ENCODE measurements at regions not wholly inside any gene's neighbourhood (a gene's known extent, or its start where the extent isn't known, plus 50 kb on each side); places are given as distances from the start of the nearest gene placed in this dataset.

DNA sequence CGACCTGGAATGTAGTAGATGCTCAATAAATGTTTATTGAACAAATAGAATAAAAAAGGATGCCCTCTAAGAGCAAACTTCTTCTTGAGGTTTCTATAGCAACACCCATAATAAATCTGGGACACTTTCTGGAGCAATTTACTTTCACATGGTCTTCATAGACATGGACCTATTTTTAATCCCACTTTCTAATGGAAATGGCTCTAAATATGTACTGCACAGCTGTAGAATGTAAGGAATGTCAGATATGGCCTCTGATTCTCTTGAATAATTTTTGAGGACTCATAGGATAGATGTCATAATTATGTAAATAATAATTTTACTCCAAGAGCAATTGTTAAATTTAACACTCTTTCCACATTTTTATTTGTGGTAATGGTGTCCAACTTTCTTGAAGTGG lies 133.5 kb upstream of the DAAM1 start:
- TF ChIP-seq GATA3 (IDR thresholded peaks at IDR 0.05; ENCODE audit: low read depth, low read length) (no peak), GATA2 (IDR thresholded peaks at IDR 0.05; ENCODE audit: low read depth, low read length) (no peak)

DNA sequence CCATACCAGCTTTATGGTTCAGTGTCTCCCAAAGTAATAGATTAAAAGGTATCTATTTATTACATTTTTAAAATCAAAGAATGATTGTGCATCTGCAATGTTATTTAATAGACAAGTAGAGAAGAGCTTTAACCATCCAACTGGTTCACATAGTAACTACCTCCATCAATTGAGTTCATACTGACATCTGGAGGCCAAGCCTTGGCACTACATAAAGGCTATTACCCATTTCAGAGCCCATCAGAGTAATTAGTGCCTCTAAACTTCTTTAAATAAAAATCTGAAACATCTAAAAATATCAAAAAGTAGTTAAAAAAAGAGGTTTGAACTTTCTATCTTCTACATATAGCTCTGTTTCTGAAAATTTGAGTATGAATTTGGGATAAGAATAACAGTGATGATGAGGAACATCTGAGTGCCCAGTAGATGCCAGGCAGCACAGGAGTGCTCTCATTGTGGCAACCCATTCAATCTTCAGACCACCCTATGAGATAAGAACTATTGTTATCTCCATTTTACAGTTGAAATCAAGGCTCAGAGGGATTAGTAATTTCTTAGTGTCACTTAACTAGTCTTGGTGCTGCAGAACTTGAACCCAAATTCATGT lies 132.9 kb upstream of the DAAM1 start:
- TF ChIP-seq GATA2 (IDR thresholded peaks at IDR 0.05; ENCODE audit: low read depth, low read length) (no peak), GATA3 (IDR thresholded peaks at IDR 0.05; ENCODE audit: low read depth, low read length) (no peak)

DNA sequence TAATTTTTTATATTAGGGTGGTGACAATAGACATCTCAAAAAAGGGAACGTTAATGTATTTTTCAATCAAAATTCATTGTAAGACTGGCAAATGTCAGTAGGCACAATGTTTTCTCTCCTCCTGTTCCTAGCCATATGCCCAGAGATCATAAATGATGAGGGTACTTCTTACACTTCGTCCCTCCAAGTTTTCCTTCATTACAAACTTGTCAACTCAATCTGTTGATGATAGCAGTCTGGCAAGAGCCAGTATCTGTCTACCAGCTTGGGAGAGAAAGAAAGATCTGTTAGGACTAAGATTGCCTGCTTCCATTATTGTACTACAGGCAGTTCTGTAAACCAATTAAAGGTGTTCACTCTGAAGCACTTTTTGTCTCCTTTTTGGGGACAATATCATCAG lies 130.9 kb upstream of the DAAM1 start:
- TF ChIP-seq GATA2 (IDR thresholded peaks at IDR 0.05; ENCODE audit: low read depth, low read length) (no peak), GATA3 (IDR thresholded peaks at IDR 0.05; ENCODE audit: low read depth, low read length) (no peak)

DNA sequence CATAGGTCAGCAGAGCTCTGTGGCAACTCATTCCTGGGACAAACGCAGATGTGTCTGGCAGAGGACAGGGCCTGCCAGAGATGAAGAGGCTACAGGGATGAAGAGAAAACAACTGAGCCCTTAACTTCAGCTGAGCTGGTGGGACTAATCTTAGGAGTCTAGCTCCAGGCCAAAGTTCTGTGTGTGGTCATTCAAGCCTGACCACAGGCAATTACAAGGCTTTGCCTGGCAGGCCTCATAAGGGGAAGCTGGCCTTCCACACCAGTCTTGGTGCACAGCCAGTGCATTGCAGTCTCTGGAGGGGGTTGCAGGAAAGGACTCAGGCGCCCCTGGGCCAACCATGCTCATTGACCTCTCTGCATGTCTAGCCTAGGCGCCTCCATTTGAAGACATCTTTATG lies 127.6 kb upstream of the DAAM1 start:
- no peak for TF ChIP-seq GATA3 (IDR thresholded peaks at IDR 0.05; ENCODE audit: low read depth, low read length)
- no peak for TF ChIP-seq GATA2 (IDR thresholded peaks at IDR 0.05; ENCODE audit: low read depth, low read length)

DNA sequence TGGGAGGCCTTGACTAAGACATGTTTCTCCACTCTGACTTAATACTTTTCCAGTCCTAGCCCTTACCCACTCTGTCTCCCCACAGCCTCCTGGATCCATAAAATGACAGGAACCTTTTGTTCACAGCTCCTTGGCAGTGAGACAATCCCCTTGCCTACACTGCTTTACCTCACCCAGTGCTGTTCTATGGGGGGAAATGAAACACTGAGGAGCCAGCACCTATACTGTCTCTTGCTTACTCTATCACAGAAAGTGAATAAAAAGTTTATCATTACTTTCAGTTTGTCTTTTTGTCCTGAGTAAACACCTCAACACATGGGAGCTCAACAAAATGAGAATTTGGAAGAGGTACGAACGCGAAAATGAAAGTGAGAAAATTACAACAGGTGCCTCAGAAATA lies 127.2 kb upstream of the DAAM1 start:
- TF ChIP-seq GATA3 (IDR thresholded peaks at IDR 0.05; ENCODE audit: low read depth, low read length) (no peak), GATA2 (IDR thresholded peaks at IDR 0.05; ENCODE audit: low read depth, low read length) (no peak)

DNA sequence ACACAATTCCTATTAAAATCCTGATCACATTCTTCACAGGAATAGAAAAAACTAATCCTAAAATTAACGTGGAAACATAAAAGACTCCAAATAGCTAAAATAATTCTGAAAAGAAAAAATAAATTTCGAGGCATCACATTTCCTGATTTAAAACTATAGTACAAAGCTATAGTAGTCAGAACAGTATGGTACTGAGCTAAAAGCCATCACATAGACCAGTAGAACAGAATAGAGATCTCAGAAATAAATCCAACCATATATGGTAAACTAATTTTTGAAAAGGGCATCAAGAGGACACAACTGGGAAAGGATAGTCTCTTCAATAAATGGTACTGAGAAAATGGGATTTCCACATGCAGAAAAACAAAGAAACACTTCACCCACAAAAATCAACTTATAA lies 125.2 kb upstream of the DAAM1 start:
- TF ChIP-seq GATA2 (IDR thresholded peaks at IDR 0.05; ENCODE audit: low read depth, low read length) (no peak), GATA3 (IDR thresholded peaks at IDR 0.05; ENCODE audit: low read depth, low read length) (no peak)

DNA sequence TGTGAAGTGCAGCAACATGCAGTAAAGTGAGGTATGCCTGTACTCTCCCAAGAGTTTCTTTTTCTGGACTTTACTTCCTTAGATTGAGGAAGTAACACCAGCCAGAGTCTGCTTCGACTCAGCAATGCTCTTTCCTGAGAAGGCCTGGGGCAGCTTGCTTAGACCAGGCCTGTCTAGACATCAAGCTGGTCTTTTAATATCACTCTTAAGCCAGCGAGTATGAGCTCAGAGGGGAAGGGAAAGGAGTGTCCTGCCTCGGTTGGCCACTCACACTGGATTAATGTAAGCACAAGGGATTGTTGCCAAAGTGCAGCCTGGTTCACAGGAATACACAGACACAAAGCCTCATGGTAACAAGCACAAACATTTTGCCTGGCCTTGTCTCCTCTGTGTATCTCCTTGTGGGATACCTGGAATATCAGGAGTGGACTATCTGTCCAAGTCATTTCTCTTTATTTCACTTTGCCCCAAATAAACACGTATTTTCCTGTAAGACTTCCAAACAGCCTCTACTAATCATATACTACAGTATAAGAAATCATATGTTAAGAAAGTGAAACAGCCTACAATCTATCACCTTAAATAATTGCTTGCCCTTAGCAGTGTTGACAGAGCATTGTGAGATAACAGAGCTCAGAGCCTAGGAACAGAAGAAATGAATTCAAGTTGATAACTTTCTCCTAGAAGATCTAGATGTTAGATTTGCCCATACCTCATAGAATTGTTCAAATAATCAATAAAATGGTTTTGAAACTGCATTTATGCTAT lies 121.2 kb upstream of the DAAM1 start:
- TF ChIP-seq GATA3 (IDR thresholded peaks at IDR 0.05; ENCODE audit: low read depth, low read length) (no peak), GATA2 (IDR thresholded peaks at IDR 0.05; ENCODE audit: low read depth, low read length) (no peak)

DNA sequence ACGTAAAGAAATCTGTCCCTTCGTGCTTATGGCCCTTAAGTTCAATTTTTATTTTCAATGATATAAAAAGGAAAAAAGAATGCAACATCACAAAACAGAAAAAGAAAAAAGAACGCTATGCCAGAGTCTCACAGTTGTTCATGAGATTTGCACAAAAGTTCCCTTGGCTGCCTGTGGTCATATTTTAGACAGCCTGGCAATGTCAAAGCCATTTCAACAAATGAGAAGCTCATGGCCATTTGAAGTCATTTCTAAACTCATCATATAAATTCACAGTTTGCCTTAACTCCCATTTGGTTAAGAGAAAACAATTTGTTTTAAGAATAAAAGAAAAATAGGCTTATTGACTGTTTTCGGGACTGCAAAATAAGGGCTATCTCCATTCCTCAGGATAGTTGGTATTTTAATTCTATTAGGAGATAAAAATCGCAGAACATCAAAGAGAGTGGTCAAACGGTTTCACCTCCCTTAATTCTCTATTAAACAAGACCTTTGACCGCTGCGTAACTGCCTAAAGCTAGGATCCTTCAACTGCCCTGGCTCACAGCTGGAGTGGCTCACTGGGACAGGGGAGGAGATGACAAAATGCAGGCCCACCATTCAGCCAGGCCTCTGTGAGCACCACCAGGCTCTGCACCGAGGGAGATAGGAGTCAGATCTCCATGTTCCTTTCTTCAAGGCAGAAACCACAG lies 119.2 kb upstream of the DAAM1 start:
- no peak for TF ChIP-seq GATA2 (IDR thresholded peaks at IDR 0.05; ENCODE audit: low read depth, low read length)
- TF ChIP-seq GATA3 (IDR thresholded peaks at IDR 0.05; ENCODE audit: low read depth, low read length), result no peak

DNA sequence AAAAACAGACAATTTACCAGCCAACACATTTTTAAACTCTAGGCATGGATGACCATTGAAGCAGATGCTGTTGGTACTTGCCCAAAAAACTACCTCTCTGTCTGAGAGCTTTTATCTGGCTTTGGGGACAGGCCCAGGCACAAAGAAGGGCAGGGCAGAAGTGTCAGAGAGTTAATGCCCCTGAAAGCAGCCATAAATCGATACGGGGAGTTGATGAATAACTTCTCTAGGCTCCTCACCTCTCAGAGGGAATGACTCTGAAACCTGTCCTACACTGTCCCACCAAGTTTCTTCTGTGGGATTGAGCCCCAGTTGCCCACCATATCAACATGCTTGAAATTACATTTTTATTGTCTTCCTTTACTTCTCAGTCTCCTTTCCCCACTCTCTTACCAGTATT lies 113.0 kb upstream of the DAAM1 start:
- no peak for TF ChIP-seq GATA2 (IDR thresholded peaks at IDR 0.05; ENCODE audit: low read depth, low read length)
- TF ChIP-seq GATA3 (IDR thresholded peaks at IDR 0.05; ENCODE audit: low read depth, low read length), result no peak

DNA sequence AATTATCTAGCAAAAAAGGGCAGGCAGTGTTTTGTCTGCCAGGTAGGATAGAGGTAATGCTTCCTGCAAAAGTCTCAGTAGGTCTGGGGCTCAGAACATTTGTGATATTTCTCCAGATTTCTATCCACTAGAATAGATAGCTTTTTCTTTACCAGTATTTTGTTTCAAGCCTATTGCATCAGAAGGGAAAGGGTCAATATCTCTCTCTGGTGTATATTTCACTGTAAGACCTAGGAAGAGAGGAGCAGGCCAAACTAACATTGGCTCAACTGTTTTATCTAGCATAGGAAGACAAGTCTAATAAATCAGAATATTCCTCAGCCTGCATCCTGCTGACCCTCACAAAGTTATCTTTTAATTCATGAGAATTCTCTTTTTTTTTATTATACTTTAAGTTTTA lies 106.7 kb upstream of the DAAM1 start:
- TF ChIP-seq GATA3 (IDR thresholded peaks at IDR 0.05; ENCODE audit: low read depth, low read length), result no peak

DNA sequence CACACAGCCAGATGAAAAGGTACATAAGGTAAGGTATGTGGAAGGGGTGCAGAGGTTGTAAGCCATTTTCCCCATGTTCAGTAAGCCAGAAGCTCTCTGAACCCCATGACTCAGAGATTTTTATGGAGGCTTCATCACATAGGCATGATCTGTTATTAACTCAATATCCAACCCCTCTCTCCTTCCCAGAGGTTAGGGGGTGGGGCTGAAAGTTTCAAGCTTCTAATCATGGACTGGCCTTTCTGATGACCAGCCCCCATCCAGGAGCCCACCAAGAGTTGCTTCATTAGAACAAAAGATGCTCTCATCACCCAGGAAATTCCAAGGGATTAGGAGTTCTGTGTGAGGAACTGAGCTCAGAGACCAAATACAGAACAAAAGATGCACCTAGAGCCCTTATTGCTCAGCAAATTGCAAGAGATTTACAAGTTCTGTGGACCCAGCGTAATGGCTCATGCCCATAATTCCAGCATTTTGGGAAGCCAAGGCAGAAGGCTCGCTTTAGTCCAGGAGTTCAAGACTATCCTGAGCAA lies 103.2 kb upstream of the DAAM1 start:
- TF ChIP-seq GATA3 (IDR thresholded peaks at IDR 0.05; ENCODE audit: low read depth, low read length) (no peak), GATA2 (IDR thresholded peaks at IDR 0.05; ENCODE audit: low read depth, low read length) (no peak)

DNA sequence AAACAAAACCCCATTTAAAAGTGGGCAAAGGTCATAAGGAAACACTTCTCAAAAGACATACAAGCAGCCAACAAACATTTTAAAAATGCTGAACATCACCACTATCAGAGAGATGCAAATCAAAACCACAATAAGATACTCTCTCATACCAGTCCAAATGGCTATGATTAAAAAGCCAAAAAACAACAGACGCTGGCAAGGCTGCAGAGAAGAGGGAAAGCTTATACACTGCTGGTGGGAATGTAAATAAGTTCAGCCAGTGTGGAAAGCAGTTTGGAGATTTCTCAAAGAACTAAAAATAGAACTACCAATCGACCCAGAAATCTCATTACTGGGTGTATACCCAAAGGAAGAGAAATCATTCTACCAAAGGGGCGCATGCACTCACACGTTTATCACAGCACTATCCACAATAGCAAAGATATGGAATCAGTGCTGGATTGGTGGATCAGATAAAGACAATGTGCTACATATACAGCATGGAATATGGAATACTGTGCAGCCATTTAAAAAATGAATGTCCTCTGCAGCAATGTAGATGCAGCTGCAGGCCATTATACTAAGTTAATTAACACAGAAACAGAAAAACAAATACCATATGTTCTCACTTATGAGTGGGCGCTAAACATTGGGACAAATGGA lies 102.1 kb upstream of the DAAM1 start:
- peak; percentile 89 for TF ChIP-seq GATA3 (IDR thresholded peaks at IDR 0.05; ENCODE audit: low read depth, low read length)
- TF ChIP-seq GATA2 (IDR thresholded peaks at IDR 0.05; ENCODE audit: low read depth, low read length), result peak; percentile 87

DNA sequence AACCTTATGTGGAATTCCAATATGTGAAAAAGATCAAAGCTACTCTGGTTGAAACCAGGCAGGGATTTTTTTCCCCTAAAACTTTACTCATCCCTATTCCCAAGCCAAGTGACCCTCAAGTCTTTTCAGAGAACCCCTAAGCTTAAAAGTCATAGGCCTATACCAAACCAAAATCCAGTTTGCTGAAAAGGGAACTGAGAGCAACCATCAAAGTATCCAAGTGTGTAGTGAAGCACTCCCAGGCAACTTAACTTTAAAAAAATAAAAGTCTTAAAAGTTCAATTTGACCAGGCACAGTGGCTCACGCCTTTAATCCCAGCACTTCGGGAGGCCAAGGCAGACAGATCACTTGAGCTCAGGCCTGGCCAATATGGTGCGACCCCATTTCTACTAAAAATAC lies 101.2 kb upstream of the DAAM1 start:
- TF ChIP-seq GATA2 (IDR thresholded peaks at IDR 0.05; ENCODE audit: low read depth, low read length) (no peak), GATA3 (IDR thresholded peaks at IDR 0.05; ENCODE audit: low read depth, low read length) (no peak)

DNA sequence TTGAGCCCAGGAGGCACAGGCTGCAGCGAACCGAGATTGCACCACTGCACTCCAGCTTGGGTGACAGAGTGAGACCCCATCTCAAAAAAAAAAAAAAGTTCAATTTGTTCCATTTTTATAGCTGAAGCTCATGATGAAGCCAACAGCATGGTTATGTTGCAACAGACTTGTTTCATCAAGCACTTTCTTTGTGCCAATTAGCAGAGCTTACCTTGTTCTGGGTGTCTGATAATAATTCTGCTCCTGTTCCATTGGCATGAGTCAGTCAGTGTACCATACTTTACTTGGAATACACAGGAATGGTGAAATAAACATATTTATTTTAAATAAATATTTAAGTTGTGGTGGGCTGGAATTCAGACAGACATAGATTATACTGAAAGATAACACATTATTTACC lies 100.8 kb upstream of the DAAM1 start:
- TF ChIP-seq GATA3 (IDR thresholded peaks at IDR 0.05; ENCODE audit: low read depth, low read length), result no peak
- no peak for TF ChIP-seq GATA2 (IDR thresholded peaks at IDR 0.05; ENCODE audit: low read depth, low read length)
